Mammary epithelial cell (primary cell): ENCODE measurements at regions not wholly inside any gene's neighbourhood (a gene's known extent, or its start where the extent isn't known, plus 50 kb on each side); places are given as distances from the start of the nearest gene placed in this dataset.

ENCODE experiments used
- CTCF ChIP-seq, 2 donors: IDR thresholded peaks in 1 of 2; conservative IDR thresholded peaks in 1 of 2; 2 replicates each; pipeline ENCODE4 v1.5.1; 2011 to 2012; ENCODE audit warnings: inconsistent platforms in 2 of 2, low read length in 2 of 2, mild to moderate bottlenecking in 2 of 2, control low read depth in 1 of 2, low read depth in 1 of 2; ENCODE audit not compliant: insufficient read depth in 1 of 2; ENCODE audit errors: extremely low read depth in 1 of 2
- EZH2 ChIP-seq: IDR thresholded peaks from 2 replicates; pipeline ENCODE4 v1.6.1; 2012; ENCODE audit warnings: low read length, inconsistent platforms, borderline replicate concordance

DNA sequence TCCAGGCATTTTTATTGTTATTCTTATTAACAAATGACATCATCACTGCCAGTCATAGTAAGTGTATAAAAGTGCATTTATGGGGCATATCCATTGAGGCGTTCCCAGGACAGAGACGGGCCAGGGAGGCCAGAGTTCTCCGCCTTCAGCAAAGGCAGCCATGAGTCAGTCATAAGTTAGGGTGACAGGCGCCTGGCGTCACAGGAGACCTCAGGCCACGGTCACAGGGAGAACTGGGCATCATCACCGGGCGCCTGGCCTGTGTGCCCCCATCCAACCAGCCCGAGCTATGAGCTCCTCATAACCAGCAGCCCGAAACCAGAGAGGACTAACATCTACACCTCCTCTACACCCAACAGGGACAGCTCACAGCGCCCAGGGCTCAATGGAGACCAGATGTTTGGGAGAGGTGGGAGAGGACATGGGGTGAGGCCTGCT, 259.2 kb downstream of the DLL1 start:
- no peak for TF ChIP-seq CTCF (conservative IDR thresholded peaks at IDR 0.05 in 1 of 2, IDR thresholded peaks at IDR 0.05 in 1 of 2; ENCODE audit: extremely low read depth in 1 of 2, insufficient read depth in 1 of 2, low read depth in 1 of 2, low read length in 2 of 2)
- TF ChIP-seq EZH2, result no peak
